OCI-LY7 (cell line): ENCODE measurements at regions not wholly inside any gene's neighbourhood (a gene's known extent, or its start where the extent isn't known, plus 50 kb on each side); places are given as distances from the start of the nearest gene placed in this dataset.

Source experiments
- BruUV-seq: library from RNA; stranded (reverse); fragments of 400-500 nt; replicated peaks from 2 replicates; lab custom pipeline; 2021; lab: Mats Ljungman, UMichigan
- CTCF ChIA-PET: fragments of 300-600 bp; sonication (Branson Sonifier 250); formaldehyde crosslinking; loops from one replicate; lab custom pipeline; 2022; ENCODE audit warnings: antibody characterized with exemption; ENCODE audit not compliant: unreplicated experiment; lab: Charles Lee
- POLR2A ChIA-PET: fragments of 300-600 bp; sonication (Branson Sonifier 250); formaldehyde crosslinking; loops from one replicate; lab custom pipeline; 2022; ENCODE audit warnings: antibody characterized with exemption; lab: Charles Lee
- DNase-seq: peaks from one replicate; pipeline ENCODE4 v3.0.0-alpha.2; 2015; ENCODE audit warnings: low spot score
- H2AFZ ChIP-seq: fragments of 200-600 bp; sonication (generic), shearing (Covaris generic); 2 replicates; pipeline ENCODE4 v1.6.1; 2014; ENCODE audit warnings: mild to moderate bottlenecking, antibody characterized with exemption, low read length, moderate library complexity
- H3K27ac ChIP-seq: fragments of 200-600 bp; sonication (generic); 2 replicates; pipeline ENCODE4 v1.5.1; 2014; ENCODE audit warnings: mixed run types, low read depth, mild to moderate bottlenecking, moderate library complexity, low read length, inconsistent platforms; ENCODE audit not compliant: poor library complexity, severe bottlenecking
- H3K36me3 ChIP-seq: fragments of 200-600 bp; sonication (generic); 2 replicates; pipeline ENCODE4 v1.6.1; 2014; ENCODE audit warnings: mild to moderate bottlenecking, antibody characterized with exemption, low read length, moderate library complexity, mixed read lengths; ENCODE audit not compliant: insufficient read depth
- H3K4me1 ChIP-seq: fragments of 200-600 bp; sonication (generic); 2 replicates; pipeline ENCODE4 v1.5.1; 2014; ENCODE audit warnings: mild to moderate bottlenecking, low read length; ENCODE audit not compliant: insufficient read depth, poor library complexity, severe bottlenecking
- H3K4me2 ChIP-seq: fragments of 200-600 bp; sonication (generic); 2 replicates; pipeline ENCODE4 v1.6.1; 2014; ENCODE audit warnings: mild to moderate bottlenecking, low read length
- H3K4me3 ChIP-seq: fragments of 200-600 bp; sonication (generic); 2 replicates; pipeline ENCODE4 v1.5.1; 2014; ENCODE audit warnings: mild to moderate bottlenecking, low read depth, low read length; ENCODE audit not compliant: poor library complexity, severe bottlenecking
- H3K79me2 ChIP-seq: fragments of 200-600 bp; sonication (generic); 2 replicates; pipeline ENCODE4 v1.6.1; 2016; ENCODE audit warnings: low read depth, mild to moderate bottlenecking, low read length, moderate library complexity, mixed read lengths; ENCODE audit not compliant: insufficient read depth
- H3K9me2 ChIP-seq: fragments of 200-600 bp; sonication (generic); 2 replicates; pipeline ENCODE4 v1.6.1; 2016; ENCODE audit warnings: mild to moderate bottlenecking, low read length, mixed read lengths; ENCODE audit not compliant: insufficient read depth
- H3K9me3 ChIP-seq: fragments of 200-600 bp; sonication (generic); 2 replicates; pipeline ENCODE4 v1.6.1; 2014; ENCODE audit warnings: mild to moderate bottlenecking, mixed run types, low read length, mixed read lengths
- H4K20me1 ChIP-seq: fragments of 200-600 bp; sonication (generic); 2 replicates; pipeline ENCODE4 v1.6.1; 2014; ENCODE audit warnings: mild to moderate bottlenecking, antibody characterized with exemption, low read length, moderate library complexity, mixed read lengths; ENCODE audit not compliant: insufficient read depth
- CTCF ChIP-seq: fragments of 200-600 bp; sonication (generic); conservative IDR thresholded peaks from 2 replicates; pipeline ENCODE4 v1.5.1; 2014; ENCODE audit warnings: mild to moderate bottlenecking, antibody characterized with exemption, low read length, moderate library complexity, mixed read lengths
- EZH2phosphoT487 ChIP-seq: fragments of 200-600 bp; sonication (generic); IDR thresholded peaks from 2 replicates; pipeline ENCODE4 v1.6.1; 2018; ENCODE audit warnings: low read depth, borderline replicate concordance, mild to moderate bottlenecking, mixed run types, antibody characterized with exemption, low read length, moderate library complexity, mixed read lengths
- intact Hi-C: fragments of 100-400 bp; cut with micrococcal nuclease; formaldehyde crosslinking; loops from one replicate; pipeline ENCODE4 v1.10.0; 2022; ENCODE audit not compliant: unreplicated experiment

- Histone ChIP-seq H3K9me2 (no peaks in the 10 kb centered on the region), H3K36me3 (no peaks in the 10 kb centered on the region), H3K27ac (no peak overlapping the region), H3K9me3 (no peaks in the 10 kb centered on the region), H3K79me2 (no peaks in the 10 kb centered on the region), H3K4me2 (no peak overlapping the region), H3K4me1 (no peaks in the 10 kb centered on the region), H4K20me1 (no peaks in the 10 kb centered on the region), H3K4me3 (no peak overlapping the region), H2AFZ (no peak overlapping the region)
- POLR2A ChIA-PET = no interaction called here
- CTCF ChIA-PET = no interaction called here
- DNase-seq = no peak
- BruUV-seq = no TSS peak
- intact Hi-C loops = no loop called here
- TF ChIP-seq CTCF (no peak), EZH2phosphoT487 (no peak)
Measured at GRCh38 chr3:147656023-147656422, 246.9 kb downstream of the ZIC1 start.

DNA sequence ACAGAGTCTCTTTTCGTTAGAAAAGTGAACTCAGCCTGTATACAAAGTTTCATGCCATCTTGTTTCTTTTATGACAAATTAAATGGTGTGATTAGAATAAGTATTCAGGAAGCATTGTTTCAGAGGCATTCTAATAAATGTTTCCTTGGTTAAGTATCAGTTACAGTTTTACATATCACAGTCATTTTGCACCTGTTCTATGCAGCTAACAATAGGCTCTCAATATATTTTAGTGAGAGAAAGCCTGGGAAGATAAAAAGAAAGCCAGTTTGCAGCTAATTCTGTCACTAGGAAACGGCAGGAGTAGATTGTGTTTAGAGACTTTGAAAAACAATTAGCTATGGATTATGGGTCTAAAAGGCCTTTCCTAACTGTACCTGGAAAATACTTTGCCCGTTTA lies 252.8 kb downstream of the ZIC1 start:
- Histone ChIP-seq H3K4me2 (no peak overlapping the region), H3K4me3 (no peak overlapping the region), H3K27ac (no peak overlapping the region), H3K9me2 (no peaks in the 10 kb centered on the region), H3K36me3 (no peaks in the 10 kb centered on the region), H3K4me1 (no peaks in the 10 kb centered on the region), H3K9me3 (no peaks in the 10 kb centered on the region), H4K20me1 (no peaks in the 10 kb centered on the region), H2AFZ (no peak overlapping the region), H3K79me2 (no peaks in the 10 kb centered on the region)
- CTCF ChIA-PET = no interaction called here
- DNase-seq = no peak
- intact Hi-C loops = no loop called here
- POLR2A ChIA-PET = interaction anchor here (0.5 kb wide), 1 partner anchor 20 kb away, joined by 3 read pairs; no protein-coding TSS in a partner anchor
- TF ChIP-seq EZH2phosphoT487 = no peak
- no peak for TF ChIP-seq CTCF
- no TSS peak for BruUV-seq

DNA sequence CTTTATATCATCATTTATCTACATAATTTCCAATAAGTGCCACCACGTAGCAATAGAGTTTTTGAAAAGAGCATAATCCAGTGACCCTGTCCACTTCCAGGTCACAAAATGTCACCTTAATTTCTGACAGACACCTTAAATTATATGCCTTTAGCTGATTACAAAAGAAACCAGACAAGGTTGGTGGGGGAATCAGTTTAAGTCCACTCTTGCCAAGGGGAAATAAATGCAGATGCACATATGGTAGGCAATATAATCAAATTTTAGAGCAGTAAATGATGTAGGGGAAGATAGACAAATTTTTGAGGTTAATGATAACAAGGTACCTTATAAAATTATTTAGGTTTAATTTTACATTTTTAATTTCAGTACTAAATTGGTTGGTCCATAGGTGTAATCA lies 253.5 kb downstream of the ZIC1 start:
- no peak overlapping the region for H2AFZ ChIP-seq
- ChIA-PET CTCF (no interaction called here), POLR2A (no interaction called here)
- TF ChIP-seq EZH2phosphoT487 (no peak), CTCF (no peak)
- no peak overlapping the region for H3K27ac ChIP-seq
- H3K4me3 ChIP-seq = no peak overlapping the region
- no TSS peak for BruUV-seq
- H4K20me1 ChIP-seq = no peaks in the 10 kb centered on the region
- intact Hi-C loops = no loop called here
- no peaks in the 10 kb centered on the region for H3K4me1 ChIP-seq
- no peak overlapping the region for H3K4me2 ChIP-seq
- no peaks in the 10 kb centered on the region for H3K79me2 ChIP-seq
- no peaks in the 10 kb centered on the region for H3K36me3 ChIP-seq
- no peaks in the 10 kb centered on the region for H3K9me2 ChIP-seq
- no peaks in the 10 kb centered on the region for H3K9me3 ChIP-seq
- DNase-seq = no peak
